ENCODE measurements at regions not wholly inside any gene's neighbourhood (a gene's known extent, or its start where the extent isn't known, plus 50 kb on each side); places are given as distances from the start of the nearest gene placed in this dataset.

DNA sequence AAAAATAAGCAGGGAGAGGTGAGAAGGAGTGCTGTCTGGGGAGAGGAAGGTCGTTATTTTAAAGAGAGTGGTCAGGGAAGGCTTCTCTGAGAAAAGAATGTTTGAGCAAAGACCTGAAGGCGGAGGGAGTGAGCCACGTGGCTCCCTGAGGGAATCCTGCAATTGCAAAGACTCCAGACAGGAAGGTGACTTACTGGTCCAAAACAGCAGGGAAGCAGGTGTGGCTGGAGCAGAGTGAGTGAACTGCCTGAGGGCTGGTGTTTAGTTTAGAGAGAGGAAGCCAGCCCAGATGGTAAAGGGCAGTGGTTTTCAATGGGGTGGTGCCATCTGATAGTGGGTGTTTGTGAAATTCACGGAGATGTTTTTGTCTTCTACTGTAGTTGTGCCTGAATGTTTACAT is 58.8 kb upstream of the LTA4H start (continued):
- TF ChIP-seq, protein P1, sequence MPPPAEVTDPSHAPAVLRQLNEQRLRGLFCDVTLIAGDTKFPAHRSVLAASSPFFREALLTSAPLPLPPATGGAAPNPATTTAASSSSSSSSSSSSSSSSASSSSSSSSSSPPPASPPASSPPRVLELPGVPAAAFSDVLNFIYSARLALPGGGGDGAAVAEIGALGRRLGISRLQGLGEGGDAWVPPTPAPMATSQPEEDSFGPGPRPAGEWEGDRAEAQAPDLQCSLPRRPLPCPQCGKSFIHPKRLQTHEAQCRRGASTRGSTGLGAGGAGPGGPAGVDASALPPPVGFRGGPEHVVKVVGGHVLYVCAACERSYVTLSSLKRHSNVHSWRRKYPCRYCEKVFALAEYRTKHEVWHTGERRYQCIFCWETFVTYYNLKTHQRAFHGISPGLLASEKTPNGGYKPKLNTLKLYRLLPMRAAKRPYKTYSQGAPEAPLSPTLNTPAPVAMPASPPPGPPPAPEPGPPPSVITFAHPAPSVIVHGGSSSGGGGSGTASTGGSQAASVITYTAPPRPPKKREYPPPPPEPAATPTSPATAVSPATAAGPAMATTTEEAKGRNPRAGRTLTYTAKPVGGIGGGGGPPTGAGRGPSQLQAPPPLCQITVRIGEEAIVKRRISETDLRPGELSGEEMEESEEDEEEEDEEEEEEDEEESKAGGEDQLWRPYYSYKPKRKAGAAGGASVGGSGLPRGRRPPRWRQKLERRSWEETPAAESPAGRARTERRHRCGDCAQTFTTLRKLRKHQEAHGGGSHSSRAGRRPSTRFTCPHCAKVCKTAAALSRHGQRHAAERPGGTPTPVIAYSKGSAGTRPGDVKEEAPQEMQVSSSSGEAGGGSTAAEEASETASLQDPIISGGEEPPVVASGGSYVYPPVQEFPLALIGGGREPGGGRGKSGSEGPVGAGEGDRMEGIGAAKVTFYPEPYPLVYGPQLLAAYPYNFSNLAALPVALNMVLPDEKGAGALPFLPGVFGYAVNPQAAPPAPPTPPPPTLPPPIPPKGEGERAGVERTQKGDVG (CRISPR knock-in tag; IDR thresholded peaks at IDR 0.05; ENCODE audit: borderline replicate concordance) = no peak
- TF ChIP-seq, protein P2, sequence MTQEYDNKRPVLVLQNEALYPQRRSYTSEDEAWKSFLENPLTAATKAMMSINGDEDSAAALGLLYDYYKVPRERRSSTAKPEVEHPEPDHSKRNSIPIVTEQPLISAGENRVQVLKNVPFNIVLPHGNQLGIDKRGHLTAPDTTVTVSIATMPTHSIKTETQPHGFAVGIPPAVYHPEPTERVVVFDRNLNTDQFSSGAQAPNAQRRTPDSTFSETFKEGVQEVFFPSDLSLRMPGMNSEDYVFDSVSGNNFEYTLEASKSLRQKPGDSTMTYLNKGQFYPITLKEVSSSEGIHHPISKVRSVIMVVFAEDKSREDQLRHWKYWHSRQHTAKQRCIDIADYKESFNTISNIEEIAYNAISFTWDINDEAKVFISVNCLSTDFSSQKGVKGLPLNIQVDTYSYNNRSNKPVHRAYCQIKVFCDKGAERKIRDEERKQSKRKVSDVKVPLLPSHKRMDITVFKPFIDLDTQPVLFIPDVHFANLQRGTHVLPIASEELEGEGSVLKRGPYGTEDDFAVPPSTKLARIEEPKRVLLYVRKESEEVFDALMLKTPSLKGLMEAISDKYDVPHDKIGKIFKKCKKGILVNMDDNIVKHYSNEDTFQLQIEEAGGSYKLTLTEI (CRISPR knock-in tag; conservative IDR thresholded peaks at IDR 0.05) = no peak
- TF ChIP-seq ZFP41 (CRISPR knock-in tag; IDR thresholded peaks at IDR 0.05; ENCODE audit: borderline replicate concordance) = no peak
- TF ChIP-seq, protein P3, sequence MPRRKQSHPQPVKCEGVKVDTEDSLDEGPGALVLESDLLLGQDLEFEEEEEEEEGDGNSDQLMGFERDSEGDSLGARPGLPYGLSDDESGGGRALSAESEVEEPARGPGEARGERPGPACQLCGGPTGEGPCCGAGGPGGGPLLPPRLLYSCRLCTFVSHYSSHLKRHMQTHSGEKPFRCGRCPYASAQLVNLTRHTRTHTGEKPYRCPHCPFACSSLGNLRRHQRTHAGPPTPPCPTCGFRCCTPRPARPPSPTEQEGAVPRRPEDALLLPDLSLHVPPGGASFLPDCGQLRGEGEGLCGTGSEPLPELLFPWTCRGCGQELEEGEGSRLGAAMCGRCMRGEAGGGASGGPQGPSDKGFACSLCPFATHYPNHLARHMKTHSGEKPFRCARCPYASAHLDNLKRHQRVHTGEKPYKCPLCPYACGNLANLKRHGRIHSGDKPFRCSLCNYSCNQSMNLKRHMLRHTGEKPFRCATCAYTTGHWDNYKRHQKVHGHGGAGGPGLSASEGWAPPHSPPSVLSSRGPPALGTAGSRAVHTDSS (CRISPR knock-in tag; conservative IDR thresholded peaks at IDR 0.05) = no peak

DNA sequence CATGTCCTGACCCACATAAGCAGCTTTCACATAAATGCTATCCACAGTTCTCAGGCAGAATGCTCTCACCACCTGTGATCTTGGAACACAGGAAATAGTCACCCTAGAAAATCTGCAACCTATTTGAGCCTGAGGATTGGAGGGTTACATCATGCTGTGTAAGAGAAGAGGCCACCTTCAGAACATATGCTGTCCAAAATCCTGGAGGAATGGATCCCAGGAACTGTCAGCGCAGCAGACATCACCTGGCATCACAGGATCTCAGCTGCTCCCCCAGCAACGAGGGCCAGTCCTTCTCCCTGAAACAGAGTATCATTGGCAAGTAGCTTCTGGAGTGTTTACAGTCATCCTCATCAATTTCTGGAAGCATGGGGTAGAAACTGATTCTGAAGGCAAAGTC is 63.2 kb upstream of the LTA4H start:
- CTCF ChIA-PET (ENCODE audit: low intra/inter-chr PET ratio, low total read pairs) = no interaction called here
- no peaks in the 10 kb centered on the region for H4K20me1 ChIP-seq (ENCODE audit: insufficient read depth, low read length)
- H3K9me3 ChIP-seq (ENCODE audit: low read length) = no peaks in the 10 kb centered on the region
- intact Hi-C loops (cut with micrococcal nuclease; ENCODE audit: unreplicated experiment) (no loop called here), in situ Hi-C loops (cut with HindIII; ENCODE audit: extremely low pct_ligation_motif_present, low pct_unique_long_range_greater_than_20kb) (no loop called here)
- no TSS peak for BruUV-seq (replicated peaks)
- no peak overlapping the region for H3K9ac ChIP-seq (ENCODE audit: insufficient read depth, low read depth, low read length)
- H3K79me2 ChIP-seq (ENCODE audit: insufficient read depth, low read length) = no peaks in the 10 kb centered on the region
- H2AFZ ChIP-seq (ENCODE audit: low read length) = no peak overlapping the region
- H3K36me3 ChIP-seq (replicated peaks in 1 of 2; ENCODE audit: control insufficient read depth in 1 of 2, insufficient read depth in 2 of 2, low read length in 2 of 2) = no peaks in the 10 kb centered on the region
- no peak for DNase-seq (ENCODE audit: low spot score)
- no peak overlapping the region for H3K27ac ChIP-seq (ENCODE audit: extremely low read length, insufficient read depth, low read length)
- H3K27me3 ChIP-seq (ENCODE audit: control insufficient read depth in 1 of 2, insufficient read depth in 2 of 2, low read length in 2 of 2) = peaks cover 3 to 5% of the 10 kb centered on the region in 2 experiments; a peak in 3 of 5 replicates
- no peak overlapping the region for H3K4me2 ChIP-seq (ENCODE audit: low read depth, low read length)
- POLR2A ChIA-PET = no interaction called here
- H3K4me1 ChIP-seq (ENCODE audit: insufficient read depth, low read length) = no peaks in the 10 kb centered on the region
- no peak for FAIRE-seq
- WGBS (ENCODE audit: low lambda C conversion rate) = 42% methylated on average over 2 of the region's 2 CpGs
- ATAC-seq = no peak
- no peak overlapping the region for H3K4me3 ChIP-seq (replicated peaks in 1 of 3; ENCODE audit: insufficient read depth in 1 of 3, low read depth in 2 of 3, low read length in 3 of 3)
- TF ChIP-seq ZFP36 (IDR thresholded peaks at IDR 0.05; ENCODE audit: borderline replicate concordance, low read depth, low read length, partially characterized antibody) (no peak), KLF11 (CRISPR knock-in tag; IDR thresholded peaks at IDR 0.05) (no peak), SNAI1 (CRISPR knock-in tag; IDR thresholded peaks at IDR 0.05; ENCODE audit: borderline replicate concordance) (no peak), CEBPG (CRISPR knock-in tag; IDR thresholded peaks at IDR 0.05) (no peak), PPARG (CRISPR knock-in tag; conservative IDR thresholded peaks at IDR 0.05) (no peak), ZNF841 (CRISPR knock-in tag; IDR thresholded peaks at IDR 0.05; ENCODE audit: borderline replicate concordance) (no peak), ZNF263 (CRISPR knock-in tag; IDR thresholded peaks at IDR 0.05) (no peak)
- TF ChIP-seq, protein P4, sequence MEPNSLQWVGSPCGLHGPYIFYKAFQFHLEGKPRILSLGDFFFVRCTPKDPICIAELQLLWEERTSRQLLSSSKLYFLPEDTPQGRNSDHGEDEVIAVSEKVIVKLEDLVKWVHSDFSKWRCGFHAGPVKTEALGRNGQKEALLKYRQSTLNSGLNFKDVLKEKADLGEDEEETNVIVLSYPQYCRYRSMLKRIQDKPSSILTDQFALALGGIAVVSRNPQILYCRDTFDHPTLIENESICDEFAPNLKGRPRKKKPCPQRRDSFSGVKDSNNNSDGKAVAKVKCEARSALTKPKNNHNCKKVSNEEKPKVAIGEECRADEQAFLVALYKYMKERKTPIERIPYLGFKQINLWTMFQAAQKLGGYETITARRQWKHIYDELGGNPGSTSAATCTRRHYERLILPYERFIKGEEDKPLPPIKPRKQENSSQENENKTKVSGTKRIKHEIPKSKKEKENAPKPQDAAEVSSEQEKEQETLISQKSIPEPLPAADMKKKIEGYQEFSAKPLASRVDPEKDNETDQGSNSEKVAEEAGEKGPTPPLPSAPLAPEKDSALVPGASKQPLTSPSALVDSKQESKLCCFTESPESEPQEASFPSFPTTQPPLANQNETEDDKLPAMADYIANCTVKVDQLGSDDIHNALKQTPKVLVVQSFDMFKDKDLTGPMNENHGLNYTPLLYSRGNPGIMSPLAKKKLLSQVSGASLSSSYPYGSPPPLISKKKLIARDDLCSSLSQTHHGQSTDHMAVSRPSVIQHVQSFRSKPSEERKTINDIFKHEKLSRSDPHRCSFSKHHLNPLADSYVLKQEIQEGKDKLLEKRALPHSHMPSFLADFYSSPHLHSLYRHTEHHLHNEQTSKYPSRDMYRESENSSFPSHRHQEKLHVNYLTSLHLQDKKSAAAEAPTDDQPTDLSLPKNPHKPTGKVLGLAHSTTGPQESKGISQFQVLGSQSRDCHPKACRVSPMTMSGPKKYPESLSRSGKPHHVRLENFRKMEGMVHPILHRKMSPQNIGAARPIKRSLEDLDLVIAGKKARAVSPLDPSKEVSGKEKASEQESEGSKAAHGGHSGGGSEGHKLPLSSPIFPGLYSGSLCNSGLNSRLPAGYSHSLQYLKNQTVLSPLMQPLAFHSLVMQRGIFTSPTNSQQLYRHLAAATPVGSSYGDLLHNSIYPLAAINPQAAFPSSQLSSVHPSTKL (CRISPR knock-in tag; IDR thresholded peaks at IDR 0.05) = no peak

All from HepG2 (cell line).